ENCODE measurements at regions not wholly inside any gene's neighbourhood (a gene's known extent, or its start where the extent isn't known, plus 50 kb on each side); places are given as distances from the start of the nearest gene placed in this dataset.

DNA sequence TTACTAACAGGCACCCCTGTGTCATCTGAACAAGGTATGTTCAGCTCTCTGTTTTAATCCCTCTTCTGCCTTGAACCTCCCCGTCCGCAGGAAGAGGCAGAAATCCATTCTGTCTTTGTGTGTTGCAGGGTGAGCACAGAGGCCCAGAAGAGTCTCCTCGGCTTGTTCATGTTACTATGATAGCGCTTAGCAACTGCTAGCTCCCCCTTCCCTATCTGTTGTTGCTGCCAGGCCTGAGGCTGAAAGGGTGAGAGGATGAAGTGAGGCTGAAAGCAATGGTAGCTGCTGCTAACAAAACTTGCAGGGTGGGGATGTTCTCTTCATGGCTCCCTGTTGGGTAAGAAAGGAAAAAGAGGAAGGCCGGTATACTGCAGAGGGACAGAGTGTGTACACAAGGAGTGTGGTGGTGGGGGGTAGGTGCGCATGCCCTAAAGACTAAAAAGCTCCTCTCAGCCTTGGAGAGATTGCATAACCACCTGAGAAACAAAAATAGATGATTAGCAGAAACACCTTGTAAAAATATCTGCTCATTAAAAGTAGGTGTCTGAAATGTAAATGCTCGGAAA is 55.2 kb upstream of the CITED2 start:
- Mint-ChIP-seq H3K4me3 (no peak overlapping the region), H3K36me3 (ENCODE audit: low read depth) (no peaks in the 10 kb centered on the region), H3K9me3 (peaks cover 6% of the 10 kb centered on the region), H3K4me1 (ENCODE audit: low read depth) (no peaks in the 10 kb centered on the region), H3K27ac (no peak overlapping the region), H3K27me3 (ENCODE audit: insufficient read depth) (peaks cover 19% of the 10 kb centered on the region)
- intact Hi-C loops (cut with micrococcal nuclease): no loop called here
- DNase-seq (ENCODE audit: low spot score): no peak

DNA sequence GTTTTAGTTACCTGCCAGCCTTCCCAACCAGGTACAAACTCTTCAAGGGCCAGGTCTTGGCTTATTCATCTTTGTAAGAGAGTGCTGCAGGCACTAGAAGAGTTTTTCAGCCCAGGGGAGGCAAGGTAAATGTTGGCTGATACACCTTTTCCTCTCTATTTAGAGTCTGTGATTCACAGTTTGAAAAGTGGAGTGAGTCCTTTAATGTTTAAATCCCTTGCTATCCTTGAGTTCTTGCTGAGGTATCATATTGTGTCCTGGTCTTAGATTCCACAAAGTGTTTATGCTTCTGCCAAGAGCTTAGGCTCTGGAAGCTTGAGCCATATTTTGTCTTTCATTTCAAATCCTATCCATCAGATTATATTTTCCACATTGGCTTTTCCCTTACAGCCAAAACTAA is 52.8 kb upstream of the CITED2 start:
- no peak overlapping the region for H3K4me3 Mint-ChIP-seq
- no peaks in the 10 kb centered on the region for H3K4me1 Mint-ChIP-seq (ENCODE audit: low read depth)

DNA sequence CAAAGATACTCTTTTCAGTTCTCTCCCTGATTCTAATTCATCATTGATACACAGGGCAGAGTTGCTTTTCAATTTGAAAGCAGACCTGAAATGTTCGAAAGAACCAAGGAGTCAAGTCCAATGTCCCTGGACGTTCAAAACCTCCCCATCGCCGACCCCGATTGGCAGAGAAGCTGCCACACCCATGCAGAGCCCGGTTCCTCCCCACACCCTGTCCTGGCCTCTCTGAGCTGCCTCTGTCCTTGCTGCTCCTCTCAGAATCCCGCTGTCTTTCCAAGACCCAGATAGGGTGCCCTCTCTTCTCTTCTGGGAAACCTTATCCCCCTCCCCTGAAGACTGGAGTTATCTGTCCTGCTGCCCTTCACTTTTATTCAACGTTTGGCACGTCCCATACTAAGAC is 52.3 kb upstream of the CITED2 start:
- Mint-ChIP-seq H3K27me3 (ENCODE audit: insufficient read depth) (peaks cover 16% of the 10 kb centered on the region), H3K4me1 (ENCODE audit: low read depth) (no peaks in the 10 kb centered on the region), H3K27ac (no peak overlapping the region), H3K9me3 (peaks cover 5% of the 10 kb centered on the region), H3K4me3 (no peak overlapping the region), H3K36me3 (ENCODE audit: low read depth) (no peaks in the 10 kb centered on the region)
- DNase-seq (ENCODE audit: low spot score): no peak
- intact Hi-C loops (cut with micrococcal nuclease): no loop called here

More for the DNA sequence above, 52.8 kb upstream of the CITED2 start:
- no peak for DNase-seq (ENCODE audit: low spot score)
- H3K27me3 Mint-ChIP-seq (ENCODE audit: insufficient read depth): peaks cover 16% of the 10 kb centered on the region
- peaks cover 6% of the 10 kb centered on the region for H3K9me3 Mint-ChIP-seq
- H3K36me3 Mint-ChIP-seq (ENCODE audit: low read depth): no peaks in the 10 kb centered on the region
- intact Hi-C loops (cut with micrococcal nuclease): no loop called here
- H3K27ac Mint-ChIP-seq: no peak overlapping the region

DNA sequence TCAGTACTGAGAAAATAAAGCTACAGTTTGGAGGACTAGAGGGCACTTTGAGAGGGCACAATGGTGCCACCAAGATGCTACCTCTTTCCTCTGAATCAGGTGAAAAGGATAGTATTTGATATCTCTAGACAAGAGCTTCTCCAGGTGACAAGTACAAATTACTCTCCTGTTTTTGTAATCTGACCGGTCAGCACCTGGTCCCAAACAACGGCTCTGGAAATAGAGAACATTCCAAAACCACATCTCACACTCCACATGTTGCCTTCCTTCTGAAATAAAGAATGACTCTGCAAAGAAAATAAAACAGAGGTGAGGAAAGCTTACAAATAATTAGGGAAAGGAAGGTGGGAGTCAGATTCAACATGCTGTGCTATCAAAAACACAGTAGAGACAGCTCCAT is 51.3 kb upstream of the CITED2 start:
- DNase-seq (ENCODE audit: low spot score): no peak
- Mint-ChIP-seq H3K4me3 (no peak overlapping the region), H3K36me3 (ENCODE audit: low read depth) (no peaks in the 10 kb centered on the region), H3K27ac (no peak overlapping the region), H3K4me1 (ENCODE audit: low read depth) (no peaks in the 10 kb centered on the region), H3K9me3 (no peaks in the 10 kb centered on the region), H3K27me3 (ENCODE audit: insufficient read depth) (peaks cover 16% of the 10 kb centered on the region)
- intact Hi-C loops (cut with micrococcal nuclease): no loop called here

DNA sequence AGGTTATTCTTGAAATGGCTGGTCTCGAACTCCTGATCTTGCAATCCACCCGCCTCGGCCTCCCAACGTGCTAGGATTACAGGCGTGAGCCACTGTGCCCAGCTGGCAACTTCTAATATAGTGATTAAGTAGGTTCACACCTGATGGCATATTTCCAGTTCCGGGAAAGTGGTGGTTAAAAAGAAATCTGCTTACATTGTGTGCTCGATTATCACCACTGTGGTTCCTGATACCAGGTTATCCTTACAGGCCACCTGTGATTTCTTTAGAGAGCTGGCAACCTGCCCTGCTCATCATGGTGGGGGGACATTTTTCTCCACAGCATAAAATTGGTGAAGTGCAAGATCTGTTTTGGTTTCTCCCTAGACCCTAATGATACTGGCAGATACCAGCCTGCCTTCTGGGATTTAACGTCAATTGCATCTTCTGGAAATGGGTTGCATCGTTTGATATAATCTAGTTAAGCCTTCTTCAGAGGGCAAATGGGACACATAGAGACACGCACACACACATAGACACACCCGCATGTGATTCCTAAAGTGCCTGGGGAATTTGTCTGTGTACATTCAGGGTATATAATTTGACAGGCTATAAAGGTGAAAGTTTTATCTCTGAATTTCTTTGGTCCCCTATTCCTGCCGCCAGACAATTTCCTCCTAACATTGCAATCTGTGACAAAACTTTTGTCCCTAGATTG is 49.7 kb upstream of the CITED2 start:
- intact Hi-C loops (cut with micrococcal nuclease): no loop called here
- no peak for DNase-seq (ENCODE audit: low spot score)
- Mint-ChIP-seq H3K9me3 (no peaks in the 10 kb centered on the region), H3K4me1 (ENCODE audit: low read depth) (no peaks in the 10 kb centered on the region), H3K27me3 (ENCODE audit: insufficient read depth) (peaks cover 13% of the 10 kb centered on the region), H3K36me3 (ENCODE audit: low read depth) (no peaks in the 10 kb centered on the region), H3K4me3 (no peak overlapping the region), H3K27ac (no peak overlapping the region)

Data from activated T-helper 1 cell treated with anti-CD3 and anti-CD28 coated beads, Interleukin-12 subunit alpha, Interleukin-12 subunit beta, Interleukin-2, Interleukin-4 antibody, amounts not matched to agents 30 ng/mL and 10 ng/mL and 1 ng/mL, durations not matched to agents 14 hours and 24 hours and 36 hours (primary cell).